HEK293T (cell line): ENCODE measurements at regions not wholly inside any gene's neighbourhood (a gene's known extent, or its start where the extent isn't known, plus 50 kb on each side); places are given as distances from the start of the nearest gene placed in this dataset.

ENCODE experiments used
- CTCF ChIA-PET: fragments of 350-600 bp; formaldehyde crosslinking; extraction: SDS; loops from one replicate; lab custom pipeline; 2021; ENCODE audit warnings: antibody characterized with exemption, inconsistent platforms; lab: Yijun Ruan, JAX
- POLR2A ChIA-PET: fragments of 350-600 bp; formaldehyde crosslinking; extraction: SDS; loops from one replicate; lab custom pipeline; 2020; ENCODE audit warnings: antibody characterized with exemption, inconsistent platforms; lab: Yijun Ruan, JAX
- DNase-seq: peaks from one replicate; pipeline ENCODE4 v3.0.0; 2012; ENCODE audit warnings: mixed read lengths; ENCODE audit errors: extremely low spot score
- ARNT ChIP-seq: fragments of 450-650 bp; IDR thresholded peaks from 2 replicates; pipeline ENCODE4 v1.6.1; 2017; ENCODE audit warnings: mild to moderate bottlenecking
- BHLHE40 ChIP-seq: fragments of 450-650 bp; IDR thresholded peaks from 2 replicates; pipeline ENCODE4 v1.6.1; 2016; ENCODE audit warnings: mild to moderate bottlenecking, moderate library complexity, borderline replicate concordance
- CTBP1 ChIP-seq: fragments of 450-650 bp; IDR thresholded peaks from 2 replicates; pipeline ENCODE4 v1.6.1; 2016; ENCODE audit warnings: borderline replicate concordance
- ELF4 ChIP-seq: fragments of 450-650 bp; IDR thresholded peaks from 2 replicates; pipeline ENCODE4 v1.6.1; 2017; ENCODE audit warnings: antibody characterized with exemption
- FOXA1 ChIP-seq: fragments of 450-650 bp; IDR thresholded peaks from 2 replicates; pipeline ENCODE4 v1.6.1; 2016; ENCODE audit warnings: mild to moderate bottlenecking
- FOXK2 ChIP-seq: fragments of 450-650 bp; IDR thresholded peaks from 2 replicates; pipeline ENCODE4 v1.6.1; 2016; ENCODE audit warnings: mild to moderate bottlenecking
- FOXM1 ChIP-seq: fragments of 450-650 bp; IDR thresholded peaks from 2 replicates; pipeline ENCODE4 v1.6.1; 2017; ENCODE audit warnings: mild to moderate bottlenecking, borderline replicate concordance
- HDGF ChIP-seq: fragments of 450-650 bp; IDR thresholded peaks from 2 replicates; pipeline ENCODE4 v1.6.1; 2017; ENCODE audit warnings: antibody characterized with exemption, borderline replicate concordance
- L3MBTL2 ChIP-seq: fragments of 450-650 bp; conservative IDR thresholded peaks from 2 replicates; pipeline ENCODE4 v1.6.1; 2016; ENCODE audit warnings: mild to moderate bottlenecking
- LEF1 ChIP-seq: fragments of 450-650 bp; IDR thresholded peaks from 2 replicates; pipeline ENCODE4 v1.6.1; 2017; ENCODE audit warnings: mild to moderate bottlenecking, borderline replicate concordance
- NFRKB ChIP-seq: fragments of 450-650 bp; IDR thresholded peaks from 2 replicates; pipeline ENCODE4 v1.6.1; 2016; ENCODE audit warnings: mild to moderate bottlenecking, moderate library complexity
- SP1 ChIP-seq: fragments of 450-650 bp; IDR thresholded peaks from 2 replicates; pipeline ENCODE4 v1.6.1; 2017
- SUZ12 ChIP-seq: fragments of 450-650 bp; IDR thresholded peaks from 2 replicates; pipeline ENCODE4 v1.6.1; 2016; ENCODE audit warnings: mild to moderate bottlenecking
- TARDBP ChIP-seq: fragments of 450-650 bp; IDR thresholded peaks from 2 replicates; pipeline ENCODE4 v1.6.1; 2016
- ZNF384 ChIP-seq: fragments of 450-650 bp; IDR thresholded peaks from 2 replicates; pipeline ENCODE4 v1.6.1; 2016
- TF ChIP-seq, protein P1 (sequence below): fragments of 450-650 bp; IDR thresholded peaks from 2 replicates; pipeline ENCODE4 v1.6.1; 2016

DNA sequence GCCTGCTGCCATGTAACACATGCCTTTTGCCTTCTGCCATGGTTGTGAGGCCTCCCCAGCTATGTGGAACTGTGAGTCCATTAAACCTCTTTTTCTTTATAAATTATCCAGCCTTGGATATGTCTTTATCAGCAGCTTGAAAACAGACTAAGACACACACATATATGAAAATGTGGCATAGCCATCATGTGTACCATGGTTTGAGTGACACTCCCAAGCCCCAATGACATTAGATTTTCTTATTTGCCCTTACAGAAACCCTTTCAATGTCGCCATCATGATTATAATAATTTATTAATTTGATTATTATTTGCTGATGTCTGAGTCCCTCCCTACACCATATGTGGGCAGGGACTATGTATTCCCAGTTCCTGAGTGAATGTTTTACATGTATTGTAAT, 63.5 kb upstream of the FGGY start:
- no peak for DNase-seq
- no peak for TF ChIP-seq BHLHE40
- TF ChIP-seq, protein P1, sequence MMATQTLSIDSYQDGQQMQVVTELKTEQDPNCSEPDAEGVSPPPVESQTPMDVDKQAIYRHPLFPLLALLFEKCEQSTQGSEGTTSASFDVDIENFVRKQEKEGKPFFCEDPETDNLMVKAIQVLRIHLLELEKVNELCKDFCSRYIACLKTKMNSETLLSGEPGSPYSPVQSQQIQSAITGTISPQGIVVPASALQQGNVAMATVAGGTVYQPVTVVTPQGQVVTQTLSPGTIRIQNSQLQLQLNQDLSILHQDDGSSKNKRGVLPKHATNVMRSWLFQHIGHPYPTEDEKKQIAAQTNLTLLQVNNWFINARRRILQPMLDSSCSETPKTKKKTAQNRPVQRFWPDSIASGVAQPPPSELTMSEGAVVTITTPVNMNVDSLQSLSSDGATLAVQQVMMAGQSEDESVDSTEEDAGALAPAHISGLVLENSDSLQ = peak; percentile 72
- ChIA-PET CTCF (no interaction called here), POLR2A (no interaction called here)

DNA sequence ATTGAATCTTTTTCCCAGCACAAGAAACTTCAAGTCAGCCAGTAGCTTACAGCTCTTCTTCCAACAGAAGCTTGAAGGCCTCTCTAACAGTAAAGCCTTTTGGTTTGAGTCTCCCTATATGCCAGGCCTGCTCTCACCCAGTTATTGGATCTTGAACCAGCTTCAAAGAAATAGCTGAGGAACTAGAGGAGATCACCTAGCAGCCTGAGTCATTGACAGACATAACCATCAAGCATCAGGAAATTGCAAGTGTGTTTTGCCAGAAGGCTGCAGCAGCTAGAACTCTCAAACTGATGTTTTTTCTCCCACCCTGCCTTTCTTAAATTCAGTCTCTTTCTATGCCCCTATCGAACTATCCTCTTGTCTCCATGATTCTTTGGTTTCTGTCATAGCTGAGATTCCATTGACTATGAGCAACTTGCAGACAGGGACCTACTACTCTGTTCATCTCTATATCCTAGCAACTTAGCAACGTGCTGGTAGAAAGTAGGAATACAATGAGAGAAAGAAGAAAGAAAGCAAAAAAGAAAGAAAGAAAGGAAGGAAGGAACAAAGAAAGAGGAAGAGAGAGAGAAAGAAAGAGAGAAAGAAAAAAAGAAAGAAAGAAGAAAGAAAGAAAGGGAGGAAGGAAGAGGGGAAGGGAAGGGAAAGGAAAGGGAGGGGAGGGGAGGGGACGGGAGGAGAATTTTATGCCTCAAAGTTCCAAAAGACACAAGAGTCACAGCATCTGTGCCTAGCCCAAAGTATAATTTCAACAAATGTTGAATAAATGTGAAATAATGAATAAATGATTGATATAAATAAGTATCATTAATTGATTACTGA, 60.0 kb upstream of the FGGY start:
- no peak for DNase-seq
- POLR2A ChIA-PET = no interaction called here
- no peak for TF ChIP-seq CTBP1
- TF ChIP-seq FOXM1 = no peak
- TF ChIP-seq ZNF384 = no peak
- no peak for TF ChIP-seq FOXA1
- TF ChIP-seq TARDBP = 0 out of 2 replicates have a peak, but pooled peaks have one; percentile 49
- no peak for TF ChIP-seq FOXK2
- CTCF ChIA-PET = interaction anchor here (0.6 kb wide), 1 partner anchor 160 kb away, joined by 3 read pairs; no protein-coding TSS in a partner anchor

DNA sequence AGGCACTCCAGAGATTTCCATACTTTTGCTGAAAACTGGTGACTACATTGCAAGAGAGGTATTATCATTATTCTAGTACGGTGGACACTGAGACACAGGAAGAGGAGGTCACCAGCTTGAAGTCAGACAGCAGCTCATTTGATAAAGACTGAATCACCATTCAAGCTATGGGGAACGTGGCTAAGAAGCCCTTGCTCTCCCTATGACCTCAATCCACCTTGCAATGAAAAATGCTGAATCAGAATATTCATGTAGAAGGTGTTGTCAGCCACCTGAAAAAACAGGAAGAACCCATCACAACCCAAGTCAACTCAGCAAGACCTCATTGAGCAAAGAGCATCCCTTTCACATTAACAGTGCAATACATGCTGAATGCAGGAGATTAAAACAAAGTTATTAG, 59.0 kb upstream of the FGGY start:
- CTCF ChIA-PET = no interaction called here
- POLR2A ChIA-PET = interaction anchor here (1.2 kb wide), 1 partner anchor 176 kb away, joined by 3 read pairs; no protein-coding TSS in a partner anchor
- DNase-seq = no peak
- no peak for TF ChIP-seq ARNT

DNA sequence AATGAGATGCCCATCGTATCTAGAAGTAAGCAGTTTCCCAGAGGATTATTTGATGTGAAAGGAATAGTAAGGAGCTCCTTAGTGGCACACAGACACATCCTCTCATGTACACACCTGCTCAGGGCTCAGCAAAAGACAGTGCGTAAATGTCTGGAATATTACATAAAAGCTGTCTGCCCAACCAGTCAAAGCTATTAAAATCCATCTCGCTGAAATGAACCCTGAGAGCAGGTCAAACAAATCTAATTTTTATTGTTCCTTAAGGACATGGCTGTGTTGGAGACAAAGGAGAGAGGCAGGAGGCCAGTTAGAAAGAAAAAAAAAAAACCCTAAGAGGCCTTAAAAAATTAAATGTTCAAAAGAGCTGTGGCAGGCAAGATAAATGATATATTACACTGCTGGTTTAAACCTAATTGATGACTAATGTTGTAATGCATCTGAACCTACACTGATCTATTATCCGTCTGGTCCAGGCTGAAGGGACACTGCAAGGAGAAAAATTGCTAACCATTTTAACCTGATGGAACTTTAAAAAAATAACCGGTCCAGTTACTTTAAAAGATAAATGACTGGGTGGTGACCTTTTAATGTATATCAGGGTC, 58.5 kb upstream of the FGGY start:
- DNase-seq = no peak
- no peak for TF ChIP-seq SP1
- TF ChIP-seq, protein P1 = peak; percentile 55
- no peak for TF ChIP-seq ZNF384
- POLR2A ChIA-PET = interaction anchor here (1.2 kb wide), 1 partner anchor 176 kb away, joined by 3 read pairs; no protein-coding TSS in a partner anchor
- CTCF ChIA-PET = no interaction called here

DNA sequence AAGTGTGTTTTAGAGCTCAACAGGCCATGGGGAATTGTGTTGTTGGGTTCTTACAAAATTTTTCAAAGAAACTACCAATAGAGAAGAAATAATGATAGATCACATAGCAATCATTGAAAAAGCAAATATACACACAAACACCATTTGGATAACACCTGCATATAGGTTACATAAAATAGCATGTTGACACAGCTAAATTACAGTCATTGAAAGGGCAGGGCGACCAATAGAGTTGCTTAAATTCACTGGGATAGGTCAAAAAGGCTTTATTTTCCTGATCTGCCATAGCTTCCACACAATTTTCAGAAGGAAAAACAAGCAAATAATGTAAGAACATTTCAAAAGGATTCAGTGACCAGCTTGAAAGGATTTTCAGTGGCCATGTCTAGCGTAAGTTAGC, 57.9 kb upstream of the FGGY start:
- POLR2A ChIA-PET = interaction anchor here (1.2 kb wide), 1 partner anchor 177 kb away, joined by 3 read pairs; no protein-coding TSS in a partner anchor
- TF ChIP-seq, protein P1 = no peak
- no peak for TF ChIP-seq LEF1
- no peak for TF ChIP-seq NFRKB
- TF ChIP-seq FOXK2 = no peak
- no peak for TF ChIP-seq L3MBTL2
- no peak for TF ChIP-seq ELF4
- TF ChIP-seq TARDBP = no peak
- TF ChIP-seq SP1 = no peak
- no peak for TF ChIP-seq ZNF384
- TF ChIP-seq FOXM1 = no peak
- TF ChIP-seq BHLHE40 = no peak
- CTCF ChIA-PET = no interaction called here
- no peak for DNase-seq

DNA sequence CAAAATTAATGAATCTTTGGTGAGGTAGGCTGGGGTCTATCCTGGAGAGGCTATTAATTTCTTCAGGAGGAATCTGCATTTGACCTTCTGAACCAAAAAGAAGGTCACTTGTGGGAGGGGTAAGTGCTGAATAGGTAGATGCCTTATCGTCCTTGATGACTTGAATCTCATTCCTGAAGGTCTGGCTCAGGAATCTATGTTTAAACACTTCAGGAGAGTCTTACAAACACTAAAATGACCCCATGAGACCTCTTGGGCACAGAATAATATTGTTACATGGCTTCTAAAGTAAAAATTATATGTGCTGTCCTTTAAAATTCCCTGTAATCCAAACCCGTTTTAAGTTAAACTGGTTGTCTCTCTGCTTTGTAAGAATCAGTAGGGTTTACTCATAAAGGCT, 55.0 kb upstream of the FGGY start:
- CTCF ChIA-PET = no interaction called here
- TF ChIP-seq FOXK2 (no peak), NFRKB (no peak), FOXM1 (no peak), HDGF (no peak), ARNT (no peak)
- POLR2A ChIA-PET = no interaction called here
- no peak for DNase-seq

DNA sequence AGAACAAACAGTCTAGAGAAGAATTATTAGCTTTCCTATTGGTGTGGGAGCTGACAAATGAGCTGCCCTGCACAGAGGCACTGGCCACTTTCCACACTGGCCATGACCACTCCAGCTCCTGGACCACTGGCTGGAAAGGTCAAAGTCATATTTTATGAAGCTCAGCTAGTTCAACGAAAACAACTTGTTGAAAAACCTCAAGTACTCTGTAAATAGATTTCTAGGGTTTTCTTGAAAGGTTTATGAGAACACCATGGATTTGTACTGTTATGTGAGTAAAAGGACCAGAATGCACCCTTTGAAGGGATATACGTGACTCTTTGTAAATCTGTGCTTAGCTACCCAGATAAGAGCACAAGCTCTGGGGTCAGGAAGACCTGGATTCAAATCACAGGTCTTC, 54.5 kb upstream of the FGGY start:
- no peak for DNase-seq
- TF ChIP-seq CTBP1 = no peak
- CTCF ChIA-PET = no interaction called here
- POLR2A ChIA-PET = no interaction called here

DNA sequence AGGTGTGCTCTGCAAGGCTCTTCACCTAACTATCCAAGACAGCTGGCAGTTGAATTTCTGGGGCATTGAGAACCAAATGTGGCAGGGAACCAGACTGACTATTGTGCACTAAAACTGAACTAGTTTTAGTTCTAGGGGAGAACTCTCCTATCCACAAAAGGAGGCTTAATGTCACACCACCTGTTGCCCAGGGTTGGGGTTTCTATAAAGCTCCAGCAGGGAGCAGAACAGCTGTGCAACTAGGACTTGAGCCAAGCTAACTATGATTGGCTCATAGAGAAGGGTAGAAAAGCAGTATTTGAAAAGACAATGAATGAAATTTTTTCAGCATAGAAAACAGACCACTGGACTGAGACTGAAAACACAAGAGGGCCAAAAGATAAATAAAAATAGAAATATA, 53.3 kb upstream of the FGGY start:
- TF ChIP-seq, protein P1 = no peak
- no peak for TF ChIP-seq ZNF384
- no peak for TF ChIP-seq LEF1
- no peak for TF ChIP-seq ELF4
- no peak for TF ChIP-seq SUZ12
- TF ChIP-seq FOXK2 = no peak
- TF ChIP-seq BHLHE40 = no peak
- no peak for TF ChIP-seq FOXM1
- TF ChIP-seq CTBP1 = no peak
- no peak for TF ChIP-seq SP1
- no peak for TF ChIP-seq HDGF
- no peak for TF ChIP-seq FOXA1
- POLR2A ChIA-PET = no interaction called here
- CTCF ChIA-PET = no interaction called here
- no peak for DNase-seq
